ENCODE measurements at regions not wholly inside any gene's neighbourhood (a gene's known extent, or its start where the extent isn't known, plus 50 kb on each side); places are given as distances from the start of the nearest gene placed in this dataset.

DNA sequence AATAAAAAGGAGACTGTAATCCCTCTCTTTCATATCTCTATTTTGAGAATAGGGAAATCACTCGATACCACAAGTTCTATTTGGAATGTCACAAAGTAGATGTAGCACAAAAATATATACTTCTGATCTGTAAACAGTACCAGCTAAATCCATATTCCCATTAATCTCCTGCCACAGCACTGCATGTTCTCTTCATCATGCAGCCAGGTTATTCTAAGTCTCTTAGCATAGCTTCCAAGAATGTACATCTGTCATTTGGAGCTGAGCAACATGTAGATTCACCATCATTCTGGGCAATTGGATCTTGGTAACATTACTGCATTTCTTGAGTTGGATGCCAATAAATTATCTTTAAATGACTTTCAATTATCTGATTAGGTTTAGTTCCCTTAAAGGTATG is 1874.5 kb downstream of the MRPL39 start:
- Histone ChIP-seq H2BK20ac (ENCODE audit: low read depth, low read length) (no peak overlapping the region), H3K4ac (ENCODE audit: low read depth, low read length) (no peak overlapping the region), H3K4me1 (ENCODE audit: control insufficient read depth, insufficient read depth, low read length) (no peaks in the 10 kb centered on the region), H3K9ac (ENCODE audit: low read depth, low read length) (no peak overlapping the region), H2BK5ac (ENCODE audit: low read depth, low read length, poor library complexity, severe bottlenecking) (no peak overlapping the region), H2BK15ac (ENCODE audit: low read depth, low read length) (no peak overlapping the region), H4K5ac (ENCODE audit: low read depth, low read length) (no peak overlapping the region), H3K9me3 (ENCODE audit: control insufficient read depth, insufficient read depth, low read length) (peaks cover 4% of the 10 kb centered on the region), H3K9me1 (ENCODE audit: insufficient read depth, low read length) (no peaks in the 10 kb centered on the region), H2BK120ac (ENCODE audit: low read depth, low read length) (no peak overlapping the region), H3K79me1 (ENCODE audit: low read depth in 1 of 2, low read length in 2 of 2) (no peaks in the 10 kb centered on the region), H3K4me2 (ENCODE audit: low read depth, low read length) (no peak overlapping the region), H2AK9ac (replicated peaks; ENCODE audit: low read depth, low read length, poor library complexity) (no peak overlapping the region), H3K4me3 (ENCODE audit: insufficient read depth, low read depth, low read length) (no peak overlapping the region), H3K14ac (replicated peaks; ENCODE audit: low read depth, low read length) (no peak overlapping the region), H3K23ac (ENCODE audit: low read depth, low read length) (no peak overlapping the region), H2AK5ac (ENCODE audit: low read depth, low read length) (no peak overlapping the region), H3K18ac (ENCODE audit: low read depth, low read length) (no peak overlapping the region), H2AFZ (replicated peaks; ENCODE audit: low read length, poor library complexity) (no peak overlapping the region), H3K27ac (ENCODE audit: insufficient read depth, low read length) (no peak overlapping the region), H3K27me3 (ENCODE audit: control insufficient read depth, insufficient read depth, low read length) (no peaks in the 10 kb centered on the region), H4K91ac (ENCODE audit: insufficient read depth, low read depth, low read length) (no peak overlapping the region), H4K8ac (ENCODE audit: low read depth in 2 of 2, low read length in 2 of 2) (no peak overlapping the region), H3K36me3 (ENCODE audit: control insufficient read depth, insufficient read depth, low read length) (no peaks in the 10 kb centered on the region), H4K20me1 (ENCODE audit: insufficient read depth, low read length) (no peaks in the 10 kb centered on the region), H3K56ac (ENCODE audit: extremely low read depth, insufficient read depth, low read length) (no peak overlapping the region)
- TF ChIP-seq CTCF (conservative IDR thresholded peaks at IDR 0.05; ENCODE audit: low read depth, low read length) = no peak
- no peak for TF ChIP-seq SMC3 (IDR thresholded peaks at IDR 0.05; ENCODE audit: low read depth, low read length)
- TF ChIP-seq USF2 (IDR thresholded peaks at IDR 0.05; ENCODE audit: low read depth, low read length) = no peak
- TF ChIP-seq CEBPB (IDR thresholded peaks at IDR 0.05; ENCODE audit: low read depth, low read length) = no peak
- no peak for TF ChIP-seq ELK1 (IDR thresholded peaks at IDR 0.05; ENCODE audit: borderline replicate concordance, low read depth, low read length)
- no peak for TF ChIP-seq NFE2L2 (IDR thresholded peaks at IDR 0.05; ENCODE audit: low read depth, low read length)
- TF ChIP-seq FOS (IDR thresholded peaks at IDR 0.05; ENCODE audit: low read depth, low read length) = no peak
- no peak for TF ChIP-seq CHD1 (IDR thresholded peaks at IDR 0.05; ENCODE audit: low read depth, low read length)
- TF ChIP-seq MAFK (IDR thresholded peaks at IDR 0.05; ENCODE audit: low read depth, low read length) = no peak
- no peak for TF ChIP-seq MXI1 (IDR thresholded peaks at IDR 0.05; ENCODE audit: borderline replicate concordance, low read depth, low read length)
- TF ChIP-seq RCOR1 (IDR thresholded peaks at IDR 0.05; ENCODE audit: insufficient replicate concordance, low read length) = no peak
- TF ChIP-seq POLR2A (IDR thresholded peaks at IDR 0.05; ENCODE audit: low read depth, low read length) = no peak
- DNase-seq = no peak
- no CpG with 5 or more reads among the region's 1 CpG for WGBS, 2 experiments (ENCODE audit: extremely low coverage in 2 of 2, insufficient read length in 1 of 2)
- dilution Hi-C loops (cut with HindIII; ENCODE audit: low sequenced_read_pairs, unreplicated experiment) (no loop called here), intact Hi-C loops (cut with micrococcal nuclease) (no loop called here), in situ Hi-C loops (cut with MboI; ENCODE audit: low sequenced_read_pairs) (no loop called here)
- ATAC-seq (ENCODE audit: low read depth) = no peak
- ChIA-PET CTCF (no interaction called here), POLR2A (ENCODE audit: unreplicated experiment) (no interaction called here)
- BruUV-seq (replicated peaks) = no TSS peak

Measured in IMR-90 (cell line).